Putamen (tissue), 1 donor: ENCODE measurements at regions not wholly inside any gene's neighbourhood (a gene's known extent, or its start where the extent isn't known, plus 50 kb on each side); places are given as distances from the start of the nearest gene placed in this dataset.

Source experiments
- DNase-seq: peaks from one replicate; pipeline ENCODE4 v3.0.0-alpha.2; 2016; ENCODE audit warnings: low spot score

DNA sequence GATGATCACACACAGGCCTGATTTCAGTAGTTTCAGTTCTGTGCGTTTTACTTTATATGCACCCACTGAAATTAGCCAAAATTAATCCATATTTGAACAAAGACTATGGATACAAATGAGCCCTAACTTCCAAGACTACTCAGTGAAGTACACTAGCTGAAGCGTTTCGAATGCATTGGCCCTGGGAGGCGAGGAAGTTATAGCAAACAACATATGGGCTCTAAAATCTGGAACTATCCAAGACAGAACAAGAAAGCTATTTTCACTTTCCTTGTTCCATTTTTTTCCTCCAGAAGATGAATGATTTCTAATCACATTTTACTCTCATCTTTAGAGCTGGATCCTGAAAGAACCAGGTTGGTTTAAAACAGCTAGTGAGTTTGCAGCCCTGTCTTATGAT is 399.4 kb upstream of the HNRNPA3 start:
- no peak for DNase-seq

DNA sequence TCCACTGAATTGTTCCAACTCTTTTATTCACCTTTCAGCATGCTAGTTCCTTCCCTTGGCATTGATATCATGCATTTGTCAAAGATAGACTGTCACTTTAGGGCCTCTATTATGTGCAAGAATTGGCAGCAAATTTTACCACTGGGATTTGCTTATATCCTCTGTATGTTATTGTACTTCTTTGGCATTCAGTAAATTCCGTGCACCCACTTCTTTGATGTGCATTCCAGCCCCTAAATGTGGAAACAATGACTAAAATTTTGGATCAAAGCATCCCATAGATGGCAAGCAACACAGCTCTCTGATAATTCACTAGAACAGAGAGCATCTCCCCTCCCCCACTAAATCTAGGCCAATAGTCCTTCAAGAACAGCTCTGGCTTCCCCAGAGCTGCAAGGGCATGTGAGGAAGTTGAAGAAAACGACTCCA is 399.0 kb upstream of the HNRNPA3 start:
- DNase-seq, result no peak

DNA sequence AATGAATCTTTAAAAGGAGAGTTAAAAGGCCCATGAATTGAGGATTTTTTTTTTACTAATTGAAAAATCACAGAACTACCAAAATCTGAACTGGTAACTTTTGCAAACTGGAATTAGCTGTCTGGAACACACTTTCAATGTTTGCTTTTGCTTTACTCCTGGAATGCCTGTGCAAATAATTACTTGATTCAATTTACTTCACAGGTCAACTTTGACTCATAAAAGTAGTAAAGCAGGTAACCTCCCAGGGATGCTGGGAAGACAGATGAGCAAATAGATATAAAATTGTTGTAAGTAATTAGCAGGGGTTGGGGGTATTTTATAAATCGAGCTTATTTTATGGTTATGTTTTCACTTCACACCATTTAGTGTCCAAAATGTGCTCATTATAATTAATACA is 398.3 kb upstream of the HNRNPA3 start:
- DNase-seq, result no peak

DNA sequence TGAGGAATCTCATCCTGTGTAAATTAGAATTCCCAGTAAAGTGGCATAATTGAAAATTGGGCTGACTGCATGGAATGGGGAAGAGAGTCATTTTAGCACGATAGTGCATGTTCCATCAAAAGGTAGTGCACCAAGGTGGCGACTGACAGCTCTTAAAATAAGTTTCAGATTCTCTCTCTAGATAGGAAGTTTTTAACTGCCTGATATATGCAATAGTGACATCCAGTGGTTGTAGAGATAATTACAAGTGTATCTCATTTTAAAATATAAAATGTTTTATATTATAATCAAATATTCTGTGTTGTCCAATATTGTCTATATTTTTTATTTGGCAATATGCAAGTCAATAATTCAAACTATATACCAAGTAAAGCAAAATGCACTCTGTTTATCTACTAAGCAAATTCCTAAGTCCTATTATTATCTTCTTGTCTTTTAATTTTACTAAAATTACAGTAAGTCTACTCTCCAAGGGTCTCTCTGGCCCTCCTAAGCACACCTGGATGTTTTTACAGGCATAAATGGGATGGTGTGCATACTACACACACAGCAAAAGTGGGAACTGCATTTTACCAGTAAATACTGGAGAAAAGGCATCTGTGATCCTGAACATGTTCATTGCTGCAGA is 397.7 kb upstream of the HNRNPA3 start:
- DNase-seq, result no peak

DNA sequence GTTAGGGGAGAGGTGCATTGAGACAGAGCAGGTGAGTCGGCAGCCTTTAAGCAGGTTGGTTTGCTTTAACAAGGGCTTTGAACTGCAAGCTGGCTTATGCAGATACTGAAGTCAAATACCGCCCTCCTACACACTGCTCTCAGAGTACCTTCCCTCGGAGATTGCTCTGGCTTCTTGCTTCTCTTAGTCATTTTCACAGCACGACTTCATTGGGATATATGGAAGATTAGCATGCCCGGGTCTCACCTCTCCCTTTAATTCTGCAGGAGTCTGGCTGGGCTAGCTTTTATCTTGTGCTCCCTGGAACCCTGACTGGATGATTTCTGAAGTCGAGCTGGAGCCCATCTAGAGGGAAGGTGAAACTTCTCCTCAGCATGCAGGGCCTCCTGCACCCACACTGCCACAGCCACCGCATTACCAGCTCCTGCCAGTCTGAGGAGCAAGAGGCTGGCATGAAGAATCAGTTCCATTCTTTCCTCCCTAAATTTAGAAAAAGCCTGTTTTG is 395.5 kb upstream of the HNRNPA3 start:
- peak; percentile 65 for DNase-seq

DNA sequence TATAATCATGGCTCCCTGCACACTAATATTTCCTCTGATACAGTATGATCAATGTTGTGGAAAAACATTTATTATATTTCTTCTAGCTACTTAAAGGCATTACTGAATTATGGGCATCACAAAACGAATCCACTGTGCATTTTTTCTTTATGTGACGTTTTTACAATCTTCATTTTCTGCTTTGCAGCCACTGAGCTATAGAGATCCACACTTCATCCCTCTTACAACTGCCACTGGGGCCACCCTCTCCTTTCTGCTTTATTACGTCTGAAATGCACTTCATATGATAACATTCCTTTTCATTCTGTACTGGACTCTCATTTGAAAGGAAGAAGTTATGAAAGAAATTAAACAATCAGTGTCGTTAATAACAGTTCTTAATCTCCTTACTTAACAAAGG is 394.5 kb upstream of the HNRNPA3 start:
- DNase-seq, result no peak

DNA sequence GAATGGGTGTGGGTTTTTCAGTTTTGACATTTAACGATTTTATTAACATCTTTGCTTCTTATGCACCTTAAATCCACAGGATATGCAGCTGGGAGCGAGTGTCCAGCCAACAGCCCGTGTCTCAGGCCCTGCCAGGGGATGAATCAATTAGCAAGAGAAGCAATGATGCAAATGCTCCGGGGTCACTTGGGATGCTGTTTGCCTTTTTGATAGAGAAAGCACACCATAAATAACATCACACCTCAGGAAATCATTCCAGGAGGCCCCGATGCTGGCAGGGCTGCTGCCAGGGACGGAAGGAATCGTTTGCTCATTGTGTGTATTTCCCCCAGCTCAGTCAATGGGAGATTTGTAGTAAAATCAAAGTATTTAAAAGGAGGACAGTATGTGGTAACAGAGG is 394.0 kb upstream of the HNRNPA3 start:
- no peak for DNase-seq

DNA sequence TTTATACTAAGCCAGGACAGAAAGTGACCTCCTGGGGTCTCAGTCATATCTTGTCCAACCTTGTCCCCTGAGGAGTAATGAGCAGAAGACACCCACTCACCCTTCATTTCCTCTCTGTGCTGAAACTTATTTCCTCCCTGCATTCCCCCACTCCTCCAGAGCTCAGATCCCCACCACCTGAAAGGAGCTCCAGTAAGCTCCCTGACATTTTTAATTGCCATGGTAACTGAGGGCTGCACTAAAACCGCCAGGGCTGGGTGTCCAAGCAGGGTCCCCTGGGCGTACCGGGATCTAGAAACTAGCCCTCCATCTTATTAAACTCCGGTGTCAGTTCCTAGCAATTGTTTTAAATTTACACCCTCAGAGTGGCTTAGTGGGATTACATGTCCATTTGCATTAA is 393.3 kb upstream of the HNRNPA3 start:
- DNase-seq, result no peak

DNA sequence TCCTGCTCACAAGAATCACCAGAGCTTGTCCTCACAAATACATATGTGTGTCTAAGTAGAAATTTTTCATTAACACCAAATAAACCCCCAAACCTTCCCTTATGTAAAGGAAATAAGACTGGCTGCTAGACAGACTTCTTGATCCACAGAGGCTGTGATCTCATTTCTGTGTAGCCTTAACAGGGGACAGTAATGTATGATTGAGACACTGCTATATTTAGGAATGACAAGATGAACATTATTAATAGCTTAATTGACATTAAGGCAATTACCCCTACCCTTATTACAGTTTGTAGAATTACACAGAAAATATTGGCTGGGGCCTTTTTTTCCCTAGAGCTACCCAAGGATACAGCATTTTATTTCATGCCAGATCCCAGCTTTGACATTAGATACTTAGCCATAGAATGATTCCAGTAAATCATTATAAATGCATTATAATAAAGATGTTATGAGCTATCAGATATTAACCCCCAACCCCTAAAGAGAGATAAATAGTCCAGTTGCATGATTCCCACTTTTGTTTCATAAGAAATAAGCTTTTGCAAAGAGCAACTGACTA is 392.1 kb upstream of the HNRNPA3 start:
- no peak for DNase-seq

DNA sequence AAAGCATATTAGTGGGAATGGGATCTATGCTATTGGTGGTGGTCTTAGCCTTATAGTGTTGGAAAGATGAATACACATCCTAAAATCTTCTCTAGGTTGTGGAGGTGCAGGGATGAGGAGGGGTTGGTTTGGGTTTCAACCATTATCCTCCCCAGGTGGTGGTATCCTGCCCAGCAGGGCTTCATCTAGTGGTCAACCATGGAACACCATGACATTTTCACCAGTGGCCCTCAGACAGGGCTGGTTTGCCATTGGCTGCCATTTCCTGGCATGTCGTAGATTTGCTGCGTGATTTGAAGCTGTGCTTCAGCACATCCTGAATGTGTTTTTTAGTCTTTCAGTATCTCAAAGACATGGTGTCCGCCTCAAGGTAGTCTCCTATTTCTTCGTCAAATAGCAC is 391.2 kb upstream of the HNRNPA3 start:
- no peak for DNase-seq

DNA sequence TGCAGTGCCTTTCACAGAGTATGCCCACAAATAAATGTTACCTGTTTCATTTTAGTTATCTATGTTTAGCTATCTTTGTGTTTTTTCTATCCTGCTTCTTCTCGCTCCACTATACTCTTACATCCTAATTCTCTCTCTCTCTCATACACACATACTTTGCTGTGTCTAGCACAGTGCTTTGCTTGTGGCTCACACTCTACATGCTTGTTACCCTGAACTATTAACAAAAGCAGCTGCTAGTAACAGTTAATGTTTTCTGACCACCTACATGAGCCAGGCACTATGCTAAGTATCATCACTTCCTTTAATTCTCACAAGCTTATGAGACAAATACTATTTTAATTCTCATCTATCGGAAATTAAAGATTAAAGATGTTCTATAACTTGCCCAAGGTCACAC is 390.5 kb upstream of the HNRNPA3 start:
- DNase-seq, result no peak

DNA sequence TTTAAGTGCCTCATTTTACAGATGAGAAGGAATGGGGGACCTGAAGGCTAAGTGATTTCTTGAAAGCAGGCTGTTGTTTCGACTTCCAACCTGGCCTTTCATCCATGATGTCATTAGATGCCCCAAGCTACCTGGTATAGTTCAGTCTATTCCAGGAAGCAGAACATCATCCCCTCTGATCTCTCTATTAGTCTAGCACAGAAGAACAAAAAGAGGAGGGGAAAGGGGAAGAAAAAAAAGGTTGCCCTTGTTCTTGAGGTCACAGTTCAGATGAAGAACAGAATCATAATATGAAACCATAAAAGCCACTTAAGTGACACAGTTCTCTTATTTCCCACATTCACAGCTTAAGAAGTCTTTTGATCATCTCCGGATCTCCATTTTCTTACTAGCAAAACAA is 386.2 kb upstream of the HNRNPA3 start:
- no peak for DNase-seq

DNA sequence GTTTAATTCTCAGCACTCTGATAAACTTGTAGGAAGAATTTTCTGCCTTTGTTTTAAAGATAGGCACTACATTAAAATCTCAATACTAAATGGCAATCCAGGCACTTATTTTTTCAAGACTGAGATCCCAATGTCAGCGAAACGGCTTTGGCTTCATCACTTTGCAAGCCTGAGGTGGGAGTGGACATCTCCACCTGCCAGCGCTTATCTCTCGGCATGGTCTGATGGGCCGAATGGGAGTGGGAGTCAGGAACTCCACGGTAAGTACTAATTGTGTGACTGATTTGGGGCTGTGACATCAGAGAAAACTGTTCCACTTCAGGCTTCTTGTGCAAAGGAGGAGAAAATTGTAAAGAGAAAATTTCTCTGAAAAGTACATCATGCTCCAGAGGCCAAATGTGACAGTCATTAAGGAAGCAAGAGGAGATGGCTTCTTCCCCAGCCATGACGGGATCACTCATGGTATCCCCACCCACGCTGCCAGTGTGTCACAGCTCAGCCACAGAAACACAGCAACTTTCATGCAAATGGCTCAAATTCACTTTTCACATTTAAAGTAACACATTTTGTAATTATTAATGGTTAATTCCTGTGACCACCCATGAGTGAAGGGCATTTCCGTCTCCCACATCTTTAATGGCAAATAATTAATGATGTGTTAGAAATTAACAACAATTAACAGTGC is 385.5 kb upstream of the HNRNPA3 start:
- DNase-seq, result no peak

DNA sequence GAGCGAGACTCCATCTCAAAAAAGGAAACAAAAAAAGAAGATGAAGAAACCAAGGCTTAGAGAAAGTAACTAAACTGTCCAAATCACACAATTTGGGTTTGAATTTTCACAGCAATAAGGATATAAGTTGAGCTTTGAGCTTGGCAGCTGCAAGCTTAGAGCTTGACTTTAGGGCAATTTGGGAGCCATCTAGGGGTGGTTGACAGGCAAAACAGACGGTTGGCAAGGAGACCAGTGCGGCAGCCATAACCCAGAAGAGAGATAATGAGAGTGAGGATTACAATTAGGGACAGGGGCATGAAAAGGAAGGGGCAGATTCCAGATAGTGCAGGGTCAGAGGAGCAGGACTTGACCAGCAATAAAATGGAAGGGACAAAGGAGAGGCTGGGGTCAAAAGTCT is 382.2 kb upstream of the HNRNPA3 start:
- DNase-seq, result no peak

DNA sequence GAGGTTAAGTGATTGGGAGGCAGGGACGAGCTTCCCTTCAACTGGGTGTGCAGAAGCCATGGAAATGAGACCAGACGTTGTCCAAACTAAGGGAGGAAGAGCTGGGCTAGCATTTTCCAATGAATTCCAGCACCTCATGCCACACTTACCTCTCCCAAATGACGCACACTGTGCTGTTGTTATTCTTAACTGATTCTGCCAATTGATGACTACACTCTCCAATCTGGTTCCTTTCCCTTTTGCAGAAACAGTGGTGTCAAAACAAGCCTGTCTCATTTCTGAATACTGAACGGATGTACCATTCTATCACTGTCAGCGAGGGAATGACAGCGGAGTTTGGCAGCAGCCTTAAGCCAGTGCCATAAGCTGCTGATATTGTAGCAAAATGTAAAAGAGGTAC is 380.5 kb upstream of the HNRNPA3 start:
- peak; percentile 45 for DNase-seq

DNA sequence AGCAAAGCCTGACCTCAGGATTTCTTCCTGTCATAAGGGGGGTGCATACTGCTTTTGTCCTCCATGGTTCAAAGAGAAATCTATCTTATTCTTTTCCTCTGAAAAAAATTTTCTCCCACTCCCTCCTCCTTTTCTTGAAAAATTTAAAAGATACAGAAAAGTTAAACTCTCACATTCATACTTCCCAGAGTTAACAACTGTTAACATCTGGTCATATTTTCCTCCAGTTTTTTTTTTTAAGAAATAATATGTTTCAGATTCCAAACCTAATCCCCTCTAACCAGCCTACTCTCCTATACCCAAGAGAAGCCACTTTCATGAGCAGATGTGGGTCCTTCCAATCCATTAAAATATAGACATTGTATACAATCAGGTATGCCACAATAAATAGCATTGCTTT is 378.9 kb upstream of the HNRNPA3 start:
- DNase-seq, result no peak

DNA sequence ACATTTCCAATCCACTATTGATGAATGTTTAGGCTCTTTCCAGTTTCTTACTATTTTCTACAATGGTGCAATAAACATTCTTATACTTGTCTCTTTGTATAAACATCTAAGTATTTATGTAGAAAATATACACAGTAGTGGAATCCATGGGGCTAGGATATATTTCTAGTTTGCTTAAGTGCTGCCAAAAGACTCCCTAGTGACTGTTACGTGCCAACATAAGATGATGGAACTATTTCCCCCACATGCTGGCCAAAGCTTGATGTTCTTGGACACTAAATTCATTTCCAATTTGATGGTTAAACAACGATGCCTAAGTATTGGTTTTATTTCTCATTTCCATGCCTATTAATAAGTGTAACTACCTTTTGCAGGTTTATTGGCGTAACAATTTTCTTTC is 378.4 kb upstream of the HNRNPA3 start:
- no peak for DNase-seq

DNA sequence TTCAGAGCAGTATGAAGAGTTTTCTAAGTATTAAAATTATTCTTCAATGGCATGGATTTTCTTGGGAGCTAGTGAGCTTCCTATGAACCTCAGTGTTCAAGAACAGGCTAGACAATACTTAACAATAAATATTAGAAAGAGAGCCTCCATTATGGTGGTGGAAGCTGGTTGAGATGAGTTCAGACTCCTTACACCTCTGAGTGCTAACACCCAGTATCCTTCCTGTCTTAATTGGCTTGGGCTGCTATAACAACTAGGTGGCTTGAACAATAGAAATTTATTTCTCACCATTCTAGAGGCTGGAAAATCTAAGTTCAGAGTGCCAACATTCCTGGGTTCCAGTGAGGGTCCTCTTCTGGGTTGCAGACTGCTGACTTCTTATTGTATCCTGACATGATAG is 369.4 kb upstream of the HNRNPA3 start:
- no peak for DNase-seq

DNA sequence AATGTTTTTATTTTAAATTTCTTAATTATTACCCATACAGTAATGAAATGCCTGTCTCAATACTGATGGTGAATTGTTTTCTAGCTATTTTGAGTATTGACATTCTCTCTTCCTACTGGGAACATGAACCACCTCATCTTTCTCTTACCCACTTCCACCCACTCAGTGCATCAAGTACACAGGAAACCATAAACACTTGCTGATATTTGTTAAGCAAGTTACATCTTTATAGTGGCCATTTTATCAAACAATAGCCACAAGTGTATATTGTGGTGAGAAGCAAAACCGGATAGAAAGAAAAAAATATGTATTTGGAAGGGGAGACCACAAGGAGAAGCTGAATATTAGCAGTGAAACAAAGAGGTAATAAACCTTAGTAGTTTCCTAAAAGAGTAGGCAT is 368.1 kb upstream of the HNRNPA3 start:
- DNase-seq, result no peak

DNA sequence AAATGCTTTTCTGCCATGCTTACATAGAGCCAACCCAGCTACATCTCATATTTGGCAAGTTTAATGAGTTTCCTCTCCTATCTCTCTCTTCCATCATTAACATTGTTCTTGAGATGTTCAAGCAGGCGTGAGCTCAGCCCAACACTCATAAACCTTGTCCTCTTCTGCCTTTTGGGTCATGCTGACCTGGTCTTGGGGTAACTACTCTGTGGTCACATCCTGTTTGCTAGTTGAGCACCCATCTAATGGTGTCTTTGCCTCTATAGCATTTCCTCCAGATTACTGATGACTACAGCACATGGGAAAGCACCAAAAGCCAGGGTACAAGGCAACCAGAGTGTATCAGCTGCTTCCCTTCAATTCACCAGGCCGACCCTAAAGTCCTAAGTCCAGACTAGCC is 366.9 kb upstream of the HNRNPA3 start:
- DNase-seq, result no peak

DNA sequence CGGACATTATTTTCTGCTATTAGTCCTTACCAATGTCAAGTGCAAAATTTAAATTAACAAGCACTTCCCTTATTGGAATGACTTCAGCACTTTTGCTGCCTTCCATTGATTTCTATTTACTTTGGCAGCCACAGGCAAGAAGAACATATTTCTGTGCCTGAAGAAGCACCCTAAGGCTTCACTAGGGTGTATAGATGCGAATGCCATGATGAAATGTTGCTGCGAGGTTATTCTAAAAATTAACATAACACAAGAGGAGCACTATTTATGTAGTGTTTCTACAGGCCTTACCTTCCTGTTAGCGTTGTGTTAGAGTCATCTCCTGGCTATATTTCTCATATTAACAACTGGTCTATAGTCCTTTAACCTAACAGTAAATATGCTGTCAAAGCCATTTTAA is 365.0 kb upstream of the HNRNPA3 start:
- no peak for DNase-seq

DNA sequence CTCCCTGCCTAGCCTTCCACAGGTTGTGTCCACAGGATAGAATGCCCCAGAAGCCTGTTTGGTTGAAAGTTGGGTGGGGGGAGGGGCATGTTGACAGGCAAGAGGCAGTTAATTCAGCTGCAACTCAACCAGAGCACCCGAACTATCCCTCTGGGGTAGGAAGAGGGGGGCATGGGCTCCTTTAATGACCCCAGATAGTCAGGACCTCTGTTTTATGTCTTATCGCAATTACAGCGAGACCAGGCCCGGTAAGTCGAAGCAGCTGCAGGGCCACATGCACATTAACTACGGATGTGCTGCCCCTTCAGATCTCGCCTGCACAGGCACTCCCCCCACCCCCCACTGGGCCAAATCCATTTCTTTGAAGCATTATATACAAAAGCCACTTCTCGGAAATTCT is 363.8 kb upstream of the HNRNPA3 start:
- DNase-seq, result no peak

DNA sequence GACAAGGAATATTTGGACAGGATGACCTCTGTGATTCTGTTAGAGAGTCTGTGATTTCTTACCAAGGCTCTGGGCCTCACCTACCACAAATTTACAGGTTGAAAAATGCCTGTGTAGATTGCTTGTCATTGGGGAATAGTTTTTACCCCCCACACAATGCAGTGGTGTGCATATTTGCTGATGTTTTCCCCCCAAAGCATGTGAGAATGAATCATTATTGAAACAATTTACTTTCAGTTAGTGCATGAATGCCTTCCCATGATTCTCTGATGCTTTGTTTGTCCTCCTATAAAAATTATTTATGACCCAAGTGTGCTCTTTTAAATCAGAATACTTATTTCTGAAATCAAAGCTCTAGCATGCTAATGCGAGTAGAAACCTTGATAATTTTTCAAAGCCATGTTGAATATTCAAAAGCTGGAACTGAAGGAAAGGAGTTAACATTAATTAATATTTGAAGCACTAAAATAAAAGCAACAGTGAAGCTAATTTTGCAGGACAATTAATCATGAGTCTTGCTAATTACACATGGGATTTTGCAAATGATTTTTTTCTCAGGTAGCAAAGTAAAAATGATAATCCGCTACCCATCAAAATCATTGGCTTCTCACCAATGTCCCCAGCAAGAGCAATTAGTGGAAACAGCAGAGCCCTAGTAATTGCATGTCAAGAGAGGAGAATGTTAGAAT is 361.2 kb upstream of the HNRNPA3 start:
- DNase-seq, result no peak
